ENCODE measurements at regions not wholly inside any gene's neighbourhood (a gene's known extent, or its start where the extent isn't known, plus 50 kb on each side); places are given as distances from the start of the nearest gene placed in this dataset.
"Not testable (repeated sequence)": the region's sequence is repeated elsewhere in the genome, so short reads cannot be mapped to it uniquely, and the experiment has no call there.

GRCh38 chr1:143831479-143832378 is 140.1 kb downstream of the FAM72C start:
- not testable (repeated sequence) for TF ChIP-seq CTCF, POLR2A (IDR thresholded peaks at IDR 0.05)
